NB4 (cell line): ENCODE measurements at regions not wholly inside any gene's neighbourhood (a gene's known extent, or its start where the extent isn't known, plus 50 kb on each side); places are given as distances from the start of the nearest gene placed in this dataset.

ENCODE experiments used
- DNase-seq: peaks from one replicate; pipeline ENCODE4 v3.0.0; 2010; ENCODE audit warnings: low read depth
- H3K4me3 ChIP-seq: one replicate; pipeline ENCODE4 v1.5.1; 2011; ENCODE audit warnings: mild to moderate bottlenecking, low read depth, low read length, moderate library complexity
- CTCF ChIP-seq: IDR thresholded peaks from one replicate; pipeline ENCODE4 v1.5.1; 2012; ENCODE audit warnings: low read depth, low read length
- MAX ChIP-seq: IDR thresholded peaks from 2 replicates; pipeline ENCODE4 v1.6.1; 2011; ENCODE audit warnings: low read depth, low read length
- MYC ChIP-seq: IDR thresholded peaks from 2 replicates; pipeline ENCODE4 v1.6.1; 2011; ENCODE audit warnings: low read depth, low read length
- POLR2A ChIP-seq: IDR thresholded peaks from 2 replicates; pipeline ENCODE4 v1.6.1; 2011; ENCODE audit warnings: mild to moderate bottlenecking; ENCODE audit not compliant: insufficient read length; ENCODE audit errors: extremely low read depth

GRCh38 chr4:38287101-38287851 lies 327.1 kb downstream of the PTTG2 start:
- TF ChIP-seq POLR2A, result no peak
- no peak for TF ChIP-seq CTCF
- TF ChIP-seq MAX, result no peak
- no peak for TF ChIP-seq MYC
- DNase-seq, result no peak
- no peak overlapping the region for H3K4me3 ChIP-seq

- DNase-seq, result no peak
- TF ChIP-seq MYC, result no peak
- TF ChIP-seq POLR2A, result no peak
- no peak for TF ChIP-seq CTCF
- no peak for TF ChIP-seq MAX
Measured at GRCh38 chr4:38289553-38289952, 329.4 kb downstream of the PTTG2 start.

GRCh38 chr4:38290366-38290765 lies 330.2 kb downstream of the PTTG2 start:
- TF ChIP-seq POLR2A (no peak), MYC (no peak), MAX (no peak)
- no peak overlapping the region for H3K4me3 ChIP-seq
- no peak for DNase-seq

More at GRCh38 chr4:38289553-38289952, 329.4 kb downstream of the PTTG2 start:
- no peak overlapping the region for H3K4me3 ChIP-seq

- no peak for DNase-seq
- TF ChIP-seq POLR2A, result no peak
- TF ChIP-seq MAX, result no peak
- no peak for TF ChIP-seq CTCF
- TF ChIP-seq MYC, result no peak
- H3K4me3 ChIP-seq, result no peak overlapping the region
Measured at GRCh38 chr4:38290914-38291313, 330.7 kb downstream of the PTTG2 start.

- no peak for TF ChIP-seq CTCF
- no peak for TF ChIP-seq MYC
- H3K4me3 ChIP-seq, result no peak overlapping the region
- DNase-seq, result no peak
Measured at GRCh38 chr4:38292529-38292928, 332.3 kb downstream of the PTTG2 start.

GRCh38 chr4:38294238-38294637 lies 334.0 kb downstream of the PTTG2 start:
- TF ChIP-seq CTCF (no peak), POLR2A (no peak), MAX (no peak), MYC (no peak)

More at GRCh38 chr4:38294238-38294637, 334.0 kb downstream of the PTTG2 start:
- no peak for DNase-seq
- no peak overlapping the region for H3K4me3 ChIP-seq
